Mononuclear cell (primary cell): ENCODE measurements at regions not wholly inside any gene's neighbourhood (a gene's known extent, or its start where the extent isn't known, plus 50 kb on each side); places are given as distances from the start of the nearest gene placed in this dataset.

ENCODE experiments used
- H3K27me3 ChIP-seq: 2 replicates; pipeline ENCODE4 v1.6.0; 2011; ENCODE audit warnings: low read length, control low read depth; ENCODE audit not compliant: insufficient read depth
- H3K4me1 ChIP-seq: 2 replicates; pipeline ENCODE4 v1.5.1; 2011; ENCODE audit warnings: mild to moderate bottlenecking, low read length, control low read depth; ENCODE audit not compliant: insufficient read depth
- H3K4me3 ChIP-seq: 2 replicates; pipeline ENCODE4 v1.5.1; 2011; ENCODE audit warnings: mild to moderate bottlenecking, low read length, moderate library complexity
- H3K9me3 ChIP-seq: 2 replicates; pipeline ENCODE4 v1.5.1; 2011; ENCODE audit warnings: low read depth, mild to moderate bottlenecking, control low read depth, low read length

- no peak overlapping the region for H3K4me3 ChIP-seq
- no peaks in the 10 kb centered on the region for H3K9me3 ChIP-seq
- no peaks in the 10 kb centered on the region for H3K4me1 ChIP-seq
- H3K27me3 ChIP-seq = no peaks in the 10 kb centered on the region
Observed at GRCh38 chr18:37666991-37667390, 101.4 kb upstream of the CELF4 start.

DNA sequence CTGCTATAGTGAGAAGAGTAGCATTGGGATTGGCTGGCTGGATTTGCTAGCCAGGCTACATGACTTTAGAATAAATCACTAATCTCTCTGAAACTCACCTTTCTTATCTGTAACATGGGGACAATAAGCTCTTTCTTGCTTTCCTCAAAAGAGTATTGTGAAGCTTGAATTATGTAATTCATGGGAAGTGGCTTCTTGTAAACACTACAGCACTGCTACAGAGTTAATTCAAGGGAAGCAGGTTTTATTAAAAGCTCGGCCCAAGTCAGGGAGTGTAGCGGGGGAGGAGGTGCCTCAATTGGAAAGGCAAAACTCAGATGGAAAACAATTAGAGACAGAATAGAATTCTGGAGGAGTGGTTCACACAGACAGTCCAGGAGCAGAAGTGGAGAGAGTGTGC, 100.9 kb upstream of the CELF4 start:
- Histone ChIP-seq H3K4me1 (no peaks in the 10 kb centered on the region), H3K27me3 (no peaks in the 10 kb centered on the region), H3K4me3 (no peak overlapping the region), H3K9me3 (no peaks in the 10 kb centered on the region)

GRCh38 chr18:37665346-37665745, 99.7 kb upstream of the CELF4 start:
- no peak overlapping the region for H3K4me3 ChIP-seq
- H3K27me3 ChIP-seq = no peaks in the 10 kb centered on the region
- H3K4me1 ChIP-seq = no peaks in the 10 kb centered on the region
- no peaks in the 10 kb centered on the region for H3K9me3 ChIP-seq

DNA sequence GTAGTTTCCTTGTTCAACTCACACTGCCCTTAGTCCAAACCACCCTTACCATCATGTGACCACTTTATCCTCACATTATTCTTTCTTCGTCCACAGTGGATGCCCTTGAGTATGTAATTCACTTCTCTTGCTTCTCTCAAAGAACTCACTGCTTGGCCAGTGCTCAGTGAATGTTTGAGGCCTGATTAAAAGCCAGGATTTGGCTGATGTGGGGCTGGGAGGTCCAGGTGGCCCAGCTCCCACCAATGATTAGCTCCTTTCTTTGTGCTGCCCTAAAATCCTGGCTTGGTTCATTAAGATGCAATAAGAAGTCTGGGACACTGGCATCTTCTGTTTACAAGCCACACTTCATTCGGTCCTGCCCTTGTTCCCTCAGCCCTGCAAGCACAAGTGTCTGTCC, 97.8 kb upstream of the CELF4 start:
- Histone ChIP-seq H3K4me3 (no peak overlapping the region), H3K9me3 (no peaks in the 10 kb centered on the region), H3K4me1 (no peaks in the 10 kb centered on the region), H3K27me3 (no peaks in the 10 kb centered on the region)

DNA sequence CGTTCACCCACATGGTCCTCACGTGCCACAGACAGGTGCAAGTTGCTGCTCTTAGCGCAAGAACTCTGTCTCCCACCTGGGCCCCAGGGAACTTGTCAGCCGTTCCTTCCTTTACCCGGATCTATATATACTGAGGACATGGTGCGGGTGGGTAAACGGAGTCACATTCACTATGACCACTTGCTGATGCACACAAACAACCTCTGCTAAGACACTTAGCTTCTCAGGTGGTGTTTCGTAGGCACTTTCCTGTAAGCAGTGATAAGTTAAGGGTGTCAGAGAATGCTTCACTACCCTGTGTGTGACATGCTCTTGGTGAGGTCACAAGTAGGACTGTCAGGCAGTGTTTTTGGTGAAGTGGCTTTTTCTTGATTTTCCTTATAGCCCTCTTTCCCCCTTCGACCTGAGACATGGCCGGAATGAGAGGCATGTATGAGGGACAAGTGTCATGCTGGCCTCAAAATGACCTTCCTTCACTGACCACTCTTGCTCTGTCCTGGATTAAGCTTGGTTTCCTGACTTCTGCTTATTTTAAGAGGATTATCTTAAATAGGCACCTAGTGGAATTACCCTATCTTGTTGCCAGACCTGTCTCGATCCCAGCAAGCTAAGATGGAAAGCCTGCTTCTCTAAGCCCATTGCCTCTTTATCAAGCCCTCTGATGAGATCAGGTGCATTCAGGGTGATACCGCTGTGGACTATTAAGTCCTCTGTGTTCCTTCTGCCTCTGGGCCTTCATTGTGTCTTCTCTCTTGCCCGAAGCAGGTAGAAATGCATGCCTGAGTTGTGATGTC, 97.1 kb upstream of the CELF4 start:
- H3K27me3 ChIP-seq = no peaks in the 10 kb centered on the region
- H3K4me1 ChIP-seq = no peaks in the 10 kb centered on the region
- no peak overlapping the region for H3K4me3 ChIP-seq
- no peaks in the 10 kb centered on the region for H3K9me3 ChIP-seq

DNA sequence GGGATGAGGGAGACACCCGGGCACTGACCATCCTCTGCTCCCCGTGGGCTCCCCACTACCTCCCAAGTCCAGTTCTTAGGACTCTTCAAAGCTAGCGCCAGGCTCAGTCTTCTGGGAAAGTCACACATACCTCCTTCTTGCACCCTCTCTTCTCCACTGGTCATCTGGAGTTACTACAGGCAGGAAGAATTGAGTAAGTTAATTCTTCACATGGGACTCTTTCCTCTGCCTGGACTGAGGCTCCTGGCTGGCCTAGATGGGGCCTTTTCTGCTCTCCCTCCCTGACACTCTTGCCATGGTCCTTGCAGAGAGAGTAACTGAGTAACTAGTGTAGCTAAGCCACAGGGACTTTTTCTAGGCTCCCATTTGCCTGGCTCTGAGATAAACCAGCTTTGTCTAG, 96.5 kb upstream of the CELF4 start:
- H3K4me3 ChIP-seq = no peak overlapping the region
- no peaks in the 10 kb centered on the region for H3K9me3 ChIP-seq
- no peaks in the 10 kb centered on the region for H3K27me3 ChIP-seq
- no peaks in the 10 kb centered on the region for H3K4me1 ChIP-seq

GRCh38 chr18:37661478-37661877, 95.9 kb upstream of the CELF4 start:
- no peaks in the 10 kb centered on the region for H3K4me1 ChIP-seq
- no peaks in the 10 kb centered on the region for H3K9me3 ChIP-seq
- no peaks in the 10 kb centered on the region for H3K27me3 ChIP-seq

GRCh38 chr18:37661061-37661460, 95.5 kb upstream of the CELF4 start:
- H3K27me3 ChIP-seq = no peaks in the 10 kb centered on the region
- no peak overlapping the region for H3K4me3 ChIP-seq
- H3K9me3 ChIP-seq = no peaks in the 10 kb centered on the region
- H3K4me1 ChIP-seq = no peaks in the 10 kb centered on the region

More at GRCh38 chr18:37661478-37661877, 95.9 kb upstream of the CELF4 start:
- no peak overlapping the region for H3K4me3 ChIP-seq

DNA sequence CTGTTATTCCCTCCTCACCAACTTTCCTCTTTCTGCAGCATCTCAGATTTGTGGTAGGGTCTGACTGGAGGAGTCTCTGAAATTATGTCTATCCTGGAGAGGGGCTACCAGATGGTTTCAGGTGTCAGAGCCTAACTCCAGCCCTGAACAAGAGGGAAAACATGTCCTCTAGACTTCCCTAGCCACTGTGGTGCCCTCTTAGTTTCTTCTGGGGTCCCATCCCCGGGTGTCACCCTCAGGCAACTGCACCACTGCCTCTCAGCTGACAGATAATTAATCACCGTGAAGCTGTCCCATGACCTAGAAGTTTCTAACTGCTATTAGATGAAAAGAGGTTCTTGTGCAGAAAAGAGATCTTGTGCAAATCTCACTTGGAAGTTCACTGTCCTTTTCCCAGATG, 95.1 kb upstream of the CELF4 start:
- no peaks in the 10 kb centered on the region for H3K4me1 ChIP-seq
- H3K9me3 ChIP-seq = no peaks in the 10 kb centered on the region
- no peaks in the 10 kb centered on the region for H3K27me3 ChIP-seq
- no peak overlapping the region for H3K4me3 ChIP-seq

- H3K27me3 ChIP-seq = no peaks in the 10 kb centered on the region
- H3K4me1 ChIP-seq = no peaks in the 10 kb centered on the region
- H3K4me3 ChIP-seq = no peak overlapping the region
- H3K9me3 ChIP-seq = no peaks in the 10 kb centered on the region
Observed at GRCh38 chr18:37659906-37660305, 94.3 kb upstream of the CELF4 start.

GRCh38 chr18:37658894-37659293, 93.3 kb upstream of the CELF4 start:
- Histone ChIP-seq H3K4me1 (no peaks in the 10 kb centered on the region), H3K9me3 (no peaks in the 10 kb centered on the region), H3K4me3 (no peak overlapping the region), H3K27me3 (no peaks in the 10 kb centered on the region)

- Histone ChIP-seq H3K9me3 (no peaks in the 10 kb centered on the region), H3K27me3 (no peaks in the 10 kb centered on the region), H3K4me1 (no peaks in the 10 kb centered on the region), H3K4me3 (no peak overlapping the region)
Observed at GRCh38 chr18:37657493-37657892, 91.9 kb upstream of the CELF4 start.

DNA sequence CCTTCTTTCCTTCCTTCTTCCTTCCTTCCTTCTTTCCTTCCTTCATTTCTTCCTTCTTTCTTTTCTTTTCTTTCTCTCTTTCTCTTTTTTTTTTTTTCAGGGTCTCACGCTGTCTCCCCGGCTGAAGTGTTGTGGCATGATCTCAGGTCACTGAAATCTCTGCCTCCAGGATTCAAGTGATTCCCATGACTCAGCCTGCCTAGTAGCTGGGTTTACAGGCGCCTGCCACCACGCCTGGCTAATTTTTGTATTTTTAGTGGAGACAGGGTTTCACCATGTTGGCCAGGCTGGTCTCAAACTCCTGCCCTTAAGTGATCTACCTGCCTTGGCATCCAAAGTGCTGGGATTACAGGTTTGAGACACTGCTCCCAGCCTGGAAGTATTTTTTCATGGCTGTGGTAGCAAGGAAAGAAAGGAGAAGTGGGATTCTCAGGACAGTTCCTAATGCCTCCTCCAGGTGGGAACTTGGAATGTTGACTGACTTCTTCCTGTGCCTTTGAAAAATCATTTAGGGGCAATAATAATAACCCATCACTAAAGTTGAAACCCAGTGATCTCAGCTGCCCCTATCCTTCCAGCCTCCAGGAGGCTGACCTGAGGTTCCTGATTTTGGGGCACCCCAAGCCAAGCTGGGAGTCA, 89.3 kb upstream of the CELF4 start:
- Histone ChIP-seq H3K4me1 (no peaks in the 10 kb centered on the region), H3K4me3 (no peak overlapping the region), H3K27me3 (no peaks in the 10 kb centered on the region), H3K9me3 (peaks cover 5% of the 10 kb centered on the region)

GRCh38 chr18:37654034-37654433, 88.4 kb upstream of the CELF4 start:
- H3K4me3 ChIP-seq = no peak overlapping the region
- no peaks in the 10 kb centered on the region for H3K4me1 ChIP-seq
- H3K27me3 ChIP-seq = no peaks in the 10 kb centered on the region
- H3K9me3 ChIP-seq = peaks cover 13% of the 10 kb centered on the region

GRCh38 chr18:37653618-37654017, 88.0 kb upstream of the CELF4 start:
- no peaks in the 10 kb centered on the region for H3K27me3 ChIP-seq
- no peak overlapping the region for H3K4me3 ChIP-seq
- H3K4me1 ChIP-seq = no peaks in the 10 kb centered on the region
- H3K9me3 ChIP-seq = peaks cover 13% of the 10 kb centered on the region

- H3K4me1 ChIP-seq = no peaks in the 10 kb centered on the region
- H3K9me3 ChIP-seq = peaks cover 13% of the 10 kb centered on the region
- no peaks in the 10 kb centered on the region for H3K27me3 ChIP-seq
- H3K4me3 ChIP-seq = no peak overlapping the region
Observed at GRCh38 chr18:37649930-37650329, 84.3 kb upstream of the CELF4 start.
